Gastrocnemius medialis (tissue), 4 donors: ENCODE measurements at regions not wholly inside any gene's neighbourhood (a gene's known extent, or its start where the extent isn't known, plus 50 kb on each side); places are given as distances from the start of the nearest gene placed in this dataset.

Experiments used
- POLR2A ChIP-seq, 2 donors: fragments of 450-650 bp; IDR thresholded peaks; one replicate each; pipeline ENCODE4 v1.6.1; 2017; ENCODE audit warnings: antibody characterized with exemption in 2 of 2, mild to moderate bottlenecking in 2 of 2, moderate library complexity in 2 of 2
- TF ChIP-seq, protein P1 (sequence below), 5 experiments: fragments of 450-650 bp in 3 of 5; fragments of 200-600 bp in 2 of 5; sonication (generic) in 2 of 5; IDR thresholded peaks in 4 of 5; conservative IDR thresholded peaks in 1 of 5; 1 replicate in 4 of 5; 2 replicates in 1 of 5; pipeline ENCODE4 v1.5.1; 2016 to 2019; ENCODE audit warnings: antibody characterized with exemption in 5 of 5, mild to moderate bottlenecking in 3 of 5, moderate library complexity in 3 of 5

DNA sequence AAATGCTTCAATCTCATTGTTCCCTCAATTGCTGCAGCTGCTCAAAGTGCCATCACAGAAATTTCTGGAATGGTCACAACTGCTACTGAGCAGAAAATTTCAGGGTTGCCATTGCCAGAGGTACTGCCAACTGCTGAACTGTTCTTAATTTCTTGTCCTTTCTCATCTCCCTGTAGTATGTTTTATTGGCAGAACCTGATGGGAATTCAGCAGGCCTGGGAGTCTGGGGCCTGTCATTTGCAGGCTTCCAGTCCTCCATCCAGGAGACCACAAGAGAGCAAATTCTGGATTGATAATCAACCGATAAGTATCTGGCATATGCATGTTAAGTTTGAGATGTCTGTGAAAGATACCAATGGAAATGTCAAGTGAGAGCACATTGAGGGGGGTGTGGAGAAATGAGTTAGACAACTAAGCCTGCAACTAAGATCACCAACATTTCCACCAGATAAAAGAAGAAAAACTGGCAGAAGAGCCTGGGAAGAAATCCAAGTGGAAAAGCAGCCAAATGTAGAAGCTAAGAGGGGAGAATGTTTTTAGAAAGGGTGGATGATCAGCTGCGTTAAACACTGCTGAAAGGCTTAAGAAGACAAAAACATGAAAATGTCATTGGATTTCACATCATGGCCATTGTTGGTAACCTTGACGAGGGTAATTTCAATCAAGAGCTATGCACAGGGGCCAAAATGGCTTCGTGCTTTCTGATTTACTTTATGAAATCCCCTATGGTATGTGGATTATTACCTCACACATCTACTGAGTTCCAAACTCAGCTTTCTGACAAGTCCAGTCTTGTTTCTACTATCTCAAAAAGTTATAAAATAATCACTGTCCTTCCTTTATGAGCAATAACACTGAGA is 648.1 kb downstream of the PLPP3 start:
- TF ChIP-seq, protein P1, sequence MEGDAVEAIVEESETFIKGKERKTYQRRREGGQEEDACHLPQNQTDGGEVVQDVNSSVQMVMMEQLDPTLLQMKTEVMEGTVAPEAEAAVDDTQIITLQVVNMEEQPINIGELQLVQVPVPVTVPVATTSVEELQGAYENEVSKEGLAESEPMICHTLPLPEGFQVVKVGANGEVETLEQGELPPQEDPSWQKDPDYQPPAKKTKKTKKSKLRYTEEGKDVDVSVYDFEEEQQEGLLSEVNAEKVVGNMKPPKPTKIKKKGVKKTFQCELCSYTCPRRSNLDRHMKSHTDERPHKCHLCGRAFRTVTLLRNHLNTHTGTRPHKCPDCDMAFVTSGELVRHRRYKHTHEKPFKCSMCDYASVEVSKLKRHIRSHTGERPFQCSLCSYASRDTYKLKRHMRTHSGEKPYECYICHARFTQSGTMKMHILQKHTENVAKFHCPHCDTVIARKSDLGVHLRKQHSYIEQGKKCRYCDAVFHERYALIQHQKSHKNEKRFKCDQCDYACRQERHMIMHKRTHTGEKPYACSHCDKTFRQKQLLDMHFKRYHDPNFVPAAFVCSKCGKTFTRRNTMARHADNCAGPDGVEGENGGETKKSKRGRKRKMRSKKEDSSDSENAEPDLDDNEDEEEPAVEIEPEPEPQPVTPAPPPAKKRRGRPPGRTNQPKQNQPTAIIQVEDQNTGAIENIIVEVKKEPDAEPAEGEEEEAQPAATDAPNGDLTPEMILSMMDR (IDR thresholded peaks at IDR 0.05 in 4 of 5, conservative IDR thresholded peaks at IDR 0.05 in 1 of 5), result no peak
- no peak for TF ChIP-seq POLR2A (IDR thresholded peaks at IDR 0.05)
